CD4-positive, alpha-beta T cell (primary cell): ENCODE measurements at regions not wholly inside any gene's neighbourhood (a gene's known extent, or its start where the extent isn't known, plus 50 kb on each side); places are given as distances from the start of the nearest gene placed in this dataset.

ENCODE experiments used
- ATAC-seq: fragments of 200-7000 bp; cut with Tn5 transposase; one replicate; pipeline ENCODE4 v1.10.0; 2022; ENCODE audit warnings: mild to moderate bottlenecking; ENCODE audit not compliant: poor library complexity
- CTCF ChIA-PET: fragments of 350-600 bp; sonication (Branson Sonifier 250); formaldehyde crosslinking; loops from one replicate; lab custom pipeline; 2021; ENCODE audit warnings: antibody characterized with exemption, inconsistent platforms; lab: Charles Lee
- POLR2A ChIA-PET: fragments of 350-600 bp; sonication (Branson Sonifier 250); formaldehyde crosslinking; loops from one replicate; lab custom pipeline; 2021; ENCODE audit warnings: antibody characterized with exemption, inconsistent platforms; lab: Charles Lee
- DNase-seq, 14 experiments: peaks; one replicate each; pipeline ENCODE4 v3.0.0-alpha.2; 2013 to 2020; ENCODE audit warnings: mixed read lengths in 2 of 14
- H3K27ac ChIP-seq, 2 donors: one replicate each; pipeline versions ENCODE4 v1.5.1 to v1.7.0; 2013; ENCODE audit warnings: low read length in 2 of 2, low read depth in 1 of 2, mild to moderate bottlenecking in 1 of 2
- H3K27me3 ChIP-seq, 2 experiments: 1 replicate in 1 of 2; 2 replicates in 1 of 2; pipeline versions ENCODE4 v1.6.1 to v1.7.0; 2013; ENCODE audit warnings: low read length in 2 of 2, control low read depth in 1 of 2, mild to moderate bottlenecking in 1 of 2, moderate library complexity in 1 of 2; ENCODE audit not compliant: insufficient read depth in 2 of 2, control insufficient read depth in 1 of 2
- H3K36me3 ChIP-seq: one replicate; pipeline ENCODE4 v1.6.1; 2013; ENCODE audit warnings: low read length, control low read depth; ENCODE audit not compliant: insufficient read depth
- H3K4me1 ChIP-seq: one replicate; pipeline ENCODE4 v1.6.1; 2013; ENCODE audit warnings: low read length, control low read depth; ENCODE audit not compliant: insufficient read depth
- H3K4me3 ChIP-seq: one replicate; pipeline ENCODE4 v1.5.1; 2013; ENCODE audit warnings: mild to moderate bottlenecking, low read length, moderate library complexity
- H3K9me3 ChIP-seq, 2 experiments: 1 replicate in 1 of 2; 2 replicates in 1 of 2; pipeline versions ENCODE4 v1.6.1 to v1.7.0; 2013; ENCODE audit warnings: low read length in 2 of 2, mild to moderate bottlenecking in 2 of 2, control low read depth in 1 of 2, moderate library complexity in 1 of 2; ENCODE audit not compliant: control insufficient read depth in 1 of 2, insufficient read depth in 1 of 2
- H3K27ac Mint-ChIP-seq: one replicate; pipeline ENCODE4 v1.8.0; 2020; ENCODE audit warnings: mixed read lengths
- H3K27me3 Mint-ChIP-seq: one replicate; pipeline ENCODE4 v1.8.0; 2021; ENCODE audit warnings: mixed read lengths
- H3K36me3 Mint-ChIP-seq: one replicate; pipeline ENCODE4 v1.8.0; 2021; ENCODE audit warnings: low read depth, mixed read lengths
- H3K4me1 Mint-ChIP-seq: one replicate; pipeline ENCODE4 v1.8.0; 2021; ENCODE audit warnings: low read depth, mixed read lengths
- H3K4me3 Mint-ChIP-seq: one replicate; pipeline ENCODE4 v1.8.0; 2020; ENCODE audit warnings: mild to moderate bottlenecking, mixed read lengths
- H3K9me3 Mint-ChIP-seq: one replicate; pipeline ENCODE4 v1.8.0; 2020; ENCODE audit warnings: mixed read lengths
- CTCF ChIP-seq: fragments of 200-600 bp; IDR thresholded peaks from one replicate; pipeline ENCODE4 v1.8.0; 2022; ENCODE audit warnings: antibody characterized with exemption, mild to moderate bottlenecking
- intact Hi-C, 2 experiments: fragments of 100-400 bp; cut with DNase I in 1 of 2; cut with micrococcal nuclease in 1 of 2; formaldehyde crosslinking; loops; one replicate each; pipeline versions ENCODE4 v1.15.1 to v1.9.0; 2023 to 2025; cut with DNase I, micrococcal nuclease

GRCh38 chr16:72434159-72434558 lies 262.2 kb upstream of the PMFBP1 start:
- ATAC-seq (no peak), DNase-seq (no peak)
- H3K9me3 Mint-ChIP-seq: peaks cover 13% of the 10 kb centered on the region
- peaks cover 6% of the 10 kb centered on the region for H3K36me3 Mint-ChIP-seq
- no peaks in the 10 kb centered on the region for H3K4me1 Mint-ChIP-seq
- H3K27ac Mint-ChIP-seq: no peak overlapping the region
- no peak for TF ChIP-seq CTCF
- POLR2A ChIA-PET: no interaction called here
- H3K4me3 ChIP-seq: no peak overlapping the region
- peaks cover 0 to 14% of the 10 kb centered on the region in 2 experiments for H3K9me3 ChIP-seq
- no peaks in the 10 kb centered on the region for H3K27me3 Mint-ChIP-seq
- H3K36me3 ChIP-seq: no peaks in the 10 kb centered on the region
- intact Hi-C loops: no loop called here
- CTCF ChIA-PET: no interaction called here
- H3K27ac ChIP-seq: no peak overlapping the region
- no peaks in the 10 kb centered on the region for H3K4me1 ChIP-seq
- no peak overlapping the region for H3K4me3 Mint-ChIP-seq
- H3K27me3 ChIP-seq: no peaks in the 10 kb centered on the region

GRCh38 chr16:72430121-72430520 lies 258.2 kb upstream of the PMFBP1 start:
- ChIA-PET CTCF (no interaction called here), POLR2A (no interaction called here)
- H3K9me3 ChIP-seq: peaks cover 9 to 13% of the 10 kb centered on the region in 2 experiments
- DNase-seq (no peak), ATAC-seq (no peak)
- Mint-ChIP-seq H3K4me3 (no peak overlapping the region), H3K27ac (no peak overlapping the region), H3K9me3 (peaks cover 13% of the 10 kb centered on the region), H3K4me1 (no peaks in the 10 kb centered on the region), H3K27me3 (no peaks in the 10 kb centered on the region), H3K36me3 (peaks cover 5% of the 10 kb centered on the region)
- no peaks in the 10 kb centered on the region for H3K36me3 ChIP-seq
- H3K27me3 ChIP-seq: no peaks in the 10 kb centered on the region
- H3K27ac ChIP-seq: no peak overlapping the region
- H3K4me1 ChIP-seq: no peaks in the 10 kb centered on the region
- intact Hi-C loops: no loop called here
- H3K4me3 ChIP-seq: no peak overlapping the region
- TF ChIP-seq CTCF: no peak

DNA sequence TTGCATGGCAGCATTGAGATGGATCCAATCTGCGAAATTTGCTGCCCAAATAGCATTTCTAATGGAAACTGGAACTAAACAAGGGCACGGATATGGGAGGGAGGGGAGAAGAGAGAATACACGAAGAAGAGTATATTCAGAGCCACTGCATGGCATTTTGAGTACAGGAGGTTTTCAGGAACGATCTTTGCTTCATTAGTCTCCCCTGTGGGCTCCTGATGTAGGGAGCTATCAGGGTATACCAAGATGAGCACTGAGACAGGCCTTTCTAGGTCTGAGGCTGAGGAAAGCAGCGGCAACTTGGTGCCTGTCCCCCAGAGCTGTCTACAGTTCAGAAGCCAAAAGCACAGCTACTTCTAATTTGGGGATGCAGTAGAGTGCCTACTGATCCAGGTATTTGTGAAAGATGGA lies 257.7 kb upstream of the PMFBP1 start:
- CTCF ChIA-PET: no interaction called here
- Histone ChIP-seq H3K4me3 (no peak overlapping the region), H3K27ac (no peak overlapping the region), H3K27me3 (no peaks in the 10 kb centered on the region), H3K4me1 (no peaks in the 10 kb centered on the region), H3K9me3 (peaks cover 9% of the 10 kb centered on the region in 2 experiments), H3K36me3 (no peaks in the 10 kb centered on the region)
- DNase-seq (no peak), ATAC-seq (no peak)
- H3K27me3 Mint-ChIP-seq: no peaks in the 10 kb centered on the region
- H3K27ac Mint-ChIP-seq: no peak overlapping the region
- intact Hi-C loops: no loop called here
- POLR2A ChIA-PET: no interaction called here
- H3K4me3 Mint-ChIP-seq: no peak overlapping the region
- peaks cover 11% of the 10 kb centered on the region for H3K9me3 Mint-ChIP-seq
- peaks cover 4% of the 10 kb centered on the region for H3K36me3 Mint-ChIP-seq
- H3K4me1 Mint-ChIP-seq: no peaks in the 10 kb centered on the region
- TF ChIP-seq CTCF: no peak
